PC-3 (cell line): ENCODE measurements at regions not wholly inside any gene's neighbourhood (a gene's known extent, or its start where the extent isn't known, plus 50 kb on each side); places are given as distances from the start of the nearest gene placed in this dataset.

ENCODE experiments used
- CTCF ChIP-seq: fragments of 300-600 bp; sonication (generic); conservative IDR thresholded peaks from 2 replicates; pipeline ENCODE4 v1.5.1; 2017; ENCODE audit warnings: antibody characterized with exemption, low read depth, mild to moderate bottlenecking, low read length
- EZH2 ChIP-seq: fragments of 300-600 bp; sonication (generic); IDR thresholded peaks from one replicate; pipeline ENCODE4 v1.6.1; 2017; ENCODE audit warnings: antibody characterized with exemption, mild to moderate bottlenecking, low read length; ENCODE audit not compliant: unreplicated experiment
- EZH2phosphoT487 ChIP-seq: fragments of 300-600 bp; sonication (generic); IDR thresholded peaks from 2 replicates; pipeline ENCODE4 v1.6.1; 2018; ENCODE audit warnings: mild to moderate bottlenecking, antibody characterized with exemption, low read length, borderline replicate concordance

- no peak for TF ChIP-seq CTCF
- TF ChIP-seq EZH2 = no peak
- TF ChIP-seq EZH2phosphoT487 = no peak
Measured at GRCh38 chr7:96561892-96562291, 147.8 kb downstream of the SEM1 start.
